GM19463 (cell line): ENCODE measurements at regions not wholly inside any gene's neighbourhood (a gene's known extent, or its start where the extent isn't known, plus 50 kb on each side); places are given as distances from the start of the nearest gene placed in this dataset.

ENCODE experiments used
- ATAC-seq: cut with Tn5 transposase; IDR thresholded peaks from one replicate; pipeline ENCODE4 v1.9.1; 2021; ENCODE audit warnings: mild to moderate bottlenecking, moderate library complexity; ENCODE audit not compliant: unreplicated experiment

GRCh38 chr20:24039196-24039595, 50.6 kb upstream of the GGTLC1 start:
- ATAC-seq, result no peak
